Ascending aorta (tissue), 2 donors: ENCODE measurements at regions not wholly inside any gene's neighbourhood (a gene's known extent, or its start where the extent isn't known, plus 50 kb on each side); places are given as distances from the start of the nearest gene placed in this dataset.

Source experiments
- DNase-seq, 2 donors: peaks; one replicate each; pipeline ENCODE4 v3.0.0-alpha.2; 2019; ENCODE audit warnings: low spot score in 2 of 2
- H3K27ac ChIP-seq, 2 donors: fragments of 200-600 bp; sonication (generic); one replicate each; pipeline ENCODE4 v1.5.1; 2016 to 2017; ENCODE audit warnings: mild to moderate bottlenecking in 1 of 2
- H3K27me3 ChIP-seq: fragments of 200-600 bp; sonication (generic); one replicate; pipeline ENCODE4 v1.5.1; 2017
- H3K36me3 ChIP-seq, 2 donors: fragments of 200-600 bp; sonication (generic); one replicate each; pipeline ENCODE4 v1.5.1; 2016
- H3K4me1 ChIP-seq, 2 donors: fragments of 200-600 bp; sonication (generic); one replicate each; pipeline ENCODE4 v1.5.1; 2016 to 2017; ENCODE audit warnings: mild to moderate bottlenecking in 1 of 2
- H3K4me3 ChIP-seq, 2 donors: fragments of 200-600 bp; sonication (generic); one replicate each; pipeline ENCODE4 v1.5.1; 2016 to 2017; ENCODE audit warnings: mild to moderate bottlenecking in 1 of 2
- H3K9me3 ChIP-seq, 2 donors: fragments of 200-600 bp; sonication (generic); one replicate each; pipeline ENCODE4 v1.5.1; 2016
- intact Hi-C: fragments of 100-400 bp; cut with DNase I; formaldehyde crosslinking; loops from one replicate; pipeline ENCODE4 v1.15.1; 2023
- TF ChIP-seq, protein P1 (sequence below), 3 experiments: fragments of 200-600 bp in 2 of 3; fragments of 450-650 bp in 1 of 3; sonication (generic) in 2 of 3; IDR thresholded peaks; one replicate each; pipeline ENCODE4 v1.5.1; 2016 to 2019; ENCODE audit warnings: antibody characterized with exemption in 3 of 3, mild to moderate bottlenecking in 1 of 3, moderate library complexity in 1 of 3

- Histone ChIP-seq H3K4me1 (no peaks in the 10 kb centered on the region), H3K4me3 (no peak overlapping the region), H3K27ac (no peak overlapping the region), H3K9me3 (peaks cover 0 to 8% of the 10 kb centered on the region in 2 donors), H3K36me3 (no peaks in the 10 kb centered on the region), H3K27me3 (no peaks in the 10 kb centered on the region)
- intact Hi-C loops: no loop called here
- no peak for DNase-seq
- TF ChIP-seq, protein P1, sequence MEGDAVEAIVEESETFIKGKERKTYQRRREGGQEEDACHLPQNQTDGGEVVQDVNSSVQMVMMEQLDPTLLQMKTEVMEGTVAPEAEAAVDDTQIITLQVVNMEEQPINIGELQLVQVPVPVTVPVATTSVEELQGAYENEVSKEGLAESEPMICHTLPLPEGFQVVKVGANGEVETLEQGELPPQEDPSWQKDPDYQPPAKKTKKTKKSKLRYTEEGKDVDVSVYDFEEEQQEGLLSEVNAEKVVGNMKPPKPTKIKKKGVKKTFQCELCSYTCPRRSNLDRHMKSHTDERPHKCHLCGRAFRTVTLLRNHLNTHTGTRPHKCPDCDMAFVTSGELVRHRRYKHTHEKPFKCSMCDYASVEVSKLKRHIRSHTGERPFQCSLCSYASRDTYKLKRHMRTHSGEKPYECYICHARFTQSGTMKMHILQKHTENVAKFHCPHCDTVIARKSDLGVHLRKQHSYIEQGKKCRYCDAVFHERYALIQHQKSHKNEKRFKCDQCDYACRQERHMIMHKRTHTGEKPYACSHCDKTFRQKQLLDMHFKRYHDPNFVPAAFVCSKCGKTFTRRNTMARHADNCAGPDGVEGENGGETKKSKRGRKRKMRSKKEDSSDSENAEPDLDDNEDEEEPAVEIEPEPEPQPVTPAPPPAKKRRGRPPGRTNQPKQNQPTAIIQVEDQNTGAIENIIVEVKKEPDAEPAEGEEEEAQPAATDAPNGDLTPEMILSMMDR (IDR thresholded peaks at IDR 0.05): no peak
Measured at GRCh38 chr4:136850446-136850845, 681.8 kb downstream of the PCDH18 start.

DNA sequence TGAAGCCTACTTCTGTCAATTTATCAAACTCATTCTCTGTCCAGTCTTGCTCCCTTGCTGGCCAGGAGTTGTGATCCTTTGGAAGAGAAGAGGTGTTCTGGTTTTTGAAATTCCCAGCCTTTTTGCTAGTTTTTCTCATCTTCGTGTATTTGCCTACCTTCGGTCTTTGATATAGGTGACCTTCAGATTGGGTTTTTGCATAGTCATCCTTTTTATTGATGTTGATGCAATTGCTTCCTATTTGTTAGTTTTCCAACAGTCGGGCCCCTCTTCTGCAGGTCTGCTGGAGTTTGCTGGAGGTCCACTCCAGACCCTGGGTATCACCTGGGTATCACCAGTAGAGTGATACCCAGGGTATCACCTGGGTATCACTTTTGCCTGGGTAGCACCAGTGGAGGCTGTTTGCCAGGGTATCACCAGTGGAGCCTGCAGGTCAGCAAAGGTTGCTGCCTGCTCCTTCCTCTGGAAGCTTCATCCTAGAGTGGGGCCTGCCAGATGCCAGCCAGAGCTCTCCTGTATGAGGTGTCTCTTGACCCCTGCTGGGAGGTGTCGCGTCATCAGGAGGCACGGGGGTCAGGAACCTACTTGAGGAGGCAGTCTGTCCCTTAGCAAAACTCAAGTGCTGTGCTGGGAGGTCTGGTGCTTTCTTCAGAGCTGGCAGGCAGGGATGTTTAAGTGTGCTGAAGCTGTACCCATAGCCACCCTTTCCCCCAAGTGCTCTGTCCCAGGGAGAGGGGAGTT is 684.2 kb downstream of the PCDH18 start:
- TF ChIP-seq, protein P1 (IDR thresholded peaks at IDR 0.05): no peak
- Histone ChIP-seq H3K27ac (no peak overlapping the region), H3K4me1 (no peaks in the 10 kb centered on the region), H3K9me3 (peaks cover 0 to 8% of the 10 kb centered on the region in 2 donors), H3K4me3 (no peak overlapping the region), H3K27me3 (no peaks in the 10 kb centered on the region), H3K36me3 (no peaks in the 10 kb centered on the region)
- no peak for DNase-seq
- intact Hi-C loops: no loop called here

- H3K9me3 ChIP-seq: no peaks in the 10 kb centered on the region
- no peak overlapping the region for H3K27ac ChIP-seq
- H3K4me3 ChIP-seq: no peak overlapping the region
- TF ChIP-seq, protein P1 (IDR thresholded peaks at IDR 0.05): no peak
- no peak for DNase-seq
- intact Hi-C loops: no loop called here
- no peaks in the 10 kb centered on the region for H3K36me3 ChIP-seq
- H3K4me1 ChIP-seq: no peaks in the 10 kb centered on the region
- no peaks in the 10 kb centered on the region for H3K27me3 ChIP-seq
Measured at GRCh38 chr4:136841526-136841925, 690.8 kb downstream of the PCDH18 start.

- H3K9me3 ChIP-seq: no peaks in the 10 kb centered on the region
- H3K27me3 ChIP-seq: no peaks in the 10 kb centered on the region
- H3K4me3 ChIP-seq: no peak overlapping the region
- intact Hi-C loops: no loop called here
- no peak for DNase-seq
- H3K36me3 ChIP-seq: no peaks in the 10 kb centered on the region
- TF ChIP-seq, protein P1 (IDR thresholded peaks at IDR 0.05): no peak
- H3K27ac ChIP-seq: no peak overlapping the region
- no peaks in the 10 kb centered on the region for H3K4me1 ChIP-seq
Measured at GRCh38 chr4:136838607-136839006, 693.7 kb downstream of the PCDH18 start.

DNA sequence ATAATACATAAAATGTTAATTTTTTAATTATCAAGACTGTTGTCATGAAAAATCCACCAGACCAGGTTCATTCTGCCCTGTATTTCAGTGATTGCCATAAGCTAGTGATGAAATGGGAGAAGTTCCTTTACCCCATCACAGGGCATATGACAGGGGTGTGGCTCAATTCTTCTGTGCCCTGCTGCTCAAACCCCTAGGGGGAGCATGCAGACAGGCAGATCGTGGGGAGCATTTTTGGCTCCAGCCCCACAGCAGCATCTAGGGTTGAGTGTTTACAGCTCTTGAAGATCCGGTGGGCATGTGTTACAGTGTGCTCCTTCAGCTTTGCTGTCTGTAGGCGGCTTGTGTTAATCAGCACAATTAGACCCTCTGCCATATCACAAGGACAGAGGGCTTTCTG is 700.7 kb downstream of the PCDH18 start:
- TF ChIP-seq, protein P1 (IDR thresholded peaks at IDR 0.05): no peak
- no peaks in the 10 kb centered on the region for H3K4me1 ChIP-seq
- H3K27ac ChIP-seq: no peak overlapping the region
- H3K36me3 ChIP-seq: no peaks in the 10 kb centered on the region
- H3K9me3 ChIP-seq: no peaks in the 10 kb centered on the region
- DNase-seq: no peak
- intact Hi-C loops: no loop called here
- no peak overlapping the region for H3K4me3 ChIP-seq
- no peaks in the 10 kb centered on the region for H3K27me3 ChIP-seq
